PC-9 (cell line): ENCODE measurements at regions not wholly inside any gene's neighbourhood (a gene's known extent, or its start where the extent isn't known, plus 50 kb on each side); places are given as distances from the start of the nearest gene placed in this dataset.

Experiments used
- BruUV-seq: library from RNA; stranded (reverse); fragments of 400-500 nt; replicated peaks from 2 replicates; lab custom pipeline; 2021; lab: Mats Ljungman, UMichigan
- CTCF ChIA-PET: fragments of 300-600 bp; sonication (Branson Sonifier 250); formaldehyde crosslinking; loops from one replicate; lab custom pipeline; 2022; ENCODE audit warnings: antibody characterized with exemption; lab: Charles Lee
- POLR2A ChIA-PET: fragments of 300-600 bp; sonication (Branson Sonifier 250); formaldehyde crosslinking; loops from one replicate; lab custom pipeline; 2022; ENCODE audit warnings: antibody characterized with exemption; ENCODE audit not compliant: unreplicated experiment; lab: Charles Lee
- DNase-seq, 2 experiments: peaks; one replicate each; pipeline versions ENCODE4 v3.0.0 to v3.0.0-alpha.2; 2015 to 2022; ENCODE audit warnings: mixed read lengths in 1 of 2
- H2AFZ ChIP-seq: fragments of 200-600 bp; sonication (generic); 2 replicates; pipeline ENCODE4 v1.8.1; 2017; ENCODE audit warnings: antibody characterized with exemption
- H3F3A ChIP-seq: fragments of 200-600 bp; sonication (generic); 2 replicates; pipeline ENCODE4 v1.8.1; 2017; ENCODE audit warnings: antibody characterized with exemption, mild to moderate bottlenecking, low read depth; ENCODE audit not compliant: insufficient read depth
- H3K27ac ChIP-seq: fragments of 200-600 bp; sonication (generic); 2 replicates; pipeline ENCODE4 v1.6.1; 2016; ENCODE audit warnings: mixed run types
- H3K27me3 ChIP-seq: fragments of 200-600 bp; sonication (generic); 2 replicates; pipeline ENCODE4 v1.6.1; 2016; ENCODE audit warnings: low read depth, mixed run types; ENCODE audit not compliant: insufficient read depth
- H3K36me3 ChIP-seq: fragments of 200-600 bp; sonication (generic); 2 replicates; pipeline ENCODE4 v1.6.1; 2016; ENCODE audit warnings: low read depth, mixed run types
- H3K4me1 ChIP-seq: fragments of 200-600 bp; sonication (generic); replicated peaks from 2 replicates; pipeline ENCODE4 v1.6.1; 2016; ENCODE audit warnings: mixed run types; ENCODE audit not compliant: insufficient read depth
- H3K4me2 ChIP-seq: fragments of 200-600 bp; sonication (generic); 2 replicates; pipeline ENCODE4 v1.6.1; 2017; ENCODE audit warnings: mixed run types
- H3K4me3 ChIP-seq: fragments of 200-600 bp; sonication (generic); 2 replicates; pipeline ENCODE4 v1.6.1; 2016; ENCODE audit warnings: mixed run types
- H3K79me2 ChIP-seq: fragments of 200-600 bp; sonication (generic); 2 replicates; pipeline ENCODE4 v1.6.1; 2017; ENCODE audit warnings: low read depth, mixed run types
- H3K9me2 ChIP-seq: fragments of 200-600 bp; sonication (generic); 2 replicates; pipeline ENCODE4 v1.8.1; 2017; ENCODE audit warnings: mild to moderate bottlenecking; ENCODE audit not compliant: insufficient read depth
- H3K9me3 ChIP-seq: fragments of 200-600 bp; sonication (generic); 2 replicates; pipeline ENCODE4 v1.8.1; 2016; ENCODE audit warnings: low read depth; ENCODE audit not compliant: insufficient read depth
- H4K20me1 ChIP-seq: fragments of 200-600 bp; sonication (generic); 2 replicates; pipeline ENCODE4 v1.8.1; 2017; ENCODE audit not compliant: insufficient read depth
- EZH2 ChIP-seq: fragments of 200-600 bp; sonication (generic); IDR thresholded peaks from 2 replicates; pipeline ENCODE4 v1.8.0; 2017; ENCODE audit warnings: antibody characterized with exemption, low read depth
- intact Hi-C: fragments of 100-400 bp; cut with micrococcal nuclease; formaldehyde crosslinking; loops from one replicate; pipeline ENCODE4 v1.10.0; 2022; ENCODE audit not compliant: unreplicated experiment
- TF ChIP-seq, protein P1 (sequence below): fragments of 200-600 bp; sonication (generic); conservative IDR thresholded peaks from 2 replicates; pipeline ENCODE4 v1.6.1; 2017; ENCODE audit warnings: mixed run types, antibody characterized with exemption, mild to moderate bottlenecking, moderate library complexity

GRCh38 chr21:15566703-15567102, 163.1 kb upstream of the USP25 start:
- DNase-seq = no peak
- Histone ChIP-seq H3K36me3 (no peaks in the 10 kb centered on the region), H2AFZ (no peak overlapping the region), H3K4me3 (no peak overlapping the region), H3K27me3 (no peaks in the 10 kb centered on the region), H3K9me3 (no peaks in the 10 kb centered on the region), H3K4me2 (no peak overlapping the region), H3K79me2 (no peaks in the 10 kb centered on the region), H3F3A (no peaks in the 10 kb centered on the region), H4K20me1 (no peaks in the 10 kb centered on the region), H3K9me2 (no peaks in the 10 kb centered on the region), H3K27ac (no peak overlapping the region), H3K4me1 (no peaks in the 10 kb centered on the region)
- POLR2A ChIA-PET = no interaction called here
- CTCF ChIA-PET = interaction anchor here (0.7 kb wide), 1 partner anchor 1203 kb away, joined by 4 read pairs; no protein-coding TSS in a partner anchor
- TF ChIP-seq EZH2 = no peak
- TF ChIP-seq, protein P1, sequence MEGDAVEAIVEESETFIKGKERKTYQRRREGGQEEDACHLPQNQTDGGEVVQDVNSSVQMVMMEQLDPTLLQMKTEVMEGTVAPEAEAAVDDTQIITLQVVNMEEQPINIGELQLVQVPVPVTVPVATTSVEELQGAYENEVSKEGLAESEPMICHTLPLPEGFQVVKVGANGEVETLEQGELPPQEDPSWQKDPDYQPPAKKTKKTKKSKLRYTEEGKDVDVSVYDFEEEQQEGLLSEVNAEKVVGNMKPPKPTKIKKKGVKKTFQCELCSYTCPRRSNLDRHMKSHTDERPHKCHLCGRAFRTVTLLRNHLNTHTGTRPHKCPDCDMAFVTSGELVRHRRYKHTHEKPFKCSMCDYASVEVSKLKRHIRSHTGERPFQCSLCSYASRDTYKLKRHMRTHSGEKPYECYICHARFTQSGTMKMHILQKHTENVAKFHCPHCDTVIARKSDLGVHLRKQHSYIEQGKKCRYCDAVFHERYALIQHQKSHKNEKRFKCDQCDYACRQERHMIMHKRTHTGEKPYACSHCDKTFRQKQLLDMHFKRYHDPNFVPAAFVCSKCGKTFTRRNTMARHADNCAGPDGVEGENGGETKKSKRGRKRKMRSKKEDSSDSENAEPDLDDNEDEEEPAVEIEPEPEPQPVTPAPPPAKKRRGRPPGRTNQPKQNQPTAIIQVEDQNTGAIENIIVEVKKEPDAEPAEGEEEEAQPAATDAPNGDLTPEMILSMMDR = no peak
- intact Hi-C loops = no loop called here
- no TSS peak for BruUV-seq

- ChIA-PET CTCF (no interaction called here), POLR2A (no interaction called here)
These were observed 162.6 kb upstream of the USP25 start for GRCh38 chr21:15567191-15567590.

GRCh38 chr21:15568516-15568915, 161.3 kb upstream of the USP25 start:
- Histone ChIP-seq H3K9me3 (no peaks in the 10 kb centered on the region), H3F3A (no peaks in the 10 kb centered on the region), H3K27me3 (no peaks in the 10 kb centered on the region), H3K4me1 (no peaks in the 10 kb centered on the region), H3K4me2 (no peak overlapping the region), H2AFZ (no peak overlapping the region), H3K27ac (no peak overlapping the region), H3K9me2 (no peaks in the 10 kb centered on the region), H3K79me2 (no peaks in the 10 kb centered on the region), H3K4me3 (no peak overlapping the region), H3K36me3 (no peaks in the 10 kb centered on the region), H4K20me1 (no peaks in the 10 kb centered on the region)
- intact Hi-C loops = no loop called here
- TF ChIP-seq, protein P1 = no peak
- TF ChIP-seq EZH2 = no peak
- CTCF ChIA-PET = no interaction called here
- POLR2A ChIA-PET = no interaction called here
- BruUV-seq = no TSS peak
- DNase-seq = no peak

More at GRCh38 chr21:15567191-15567590, 162.6 kb upstream of the USP25 start:
- TF ChIP-seq, protein P1 = no peak
- no peak for TF ChIP-seq EZH2
- H3F3A ChIP-seq = no peaks in the 10 kb centered on the region
- intact Hi-C loops = no loop called here
- H3K79me2 ChIP-seq = no peaks in the 10 kb centered on the region
- H3K27me3 ChIP-seq = no peaks in the 10 kb centered on the region
- no peaks in the 10 kb centered on the region for H3K36me3 ChIP-seq
- no peak overlapping the region for H3K27ac ChIP-seq
- no peak overlapping the region for H3K4me2 ChIP-seq
- no peaks in the 10 kb centered on the region for H3K9me3 ChIP-seq
- no peak overlapping the region for H3K4me3 ChIP-seq
- no peaks in the 10 kb centered on the region for H3K9me2 ChIP-seq
- BruUV-seq = no TSS peak
- no peaks in the 10 kb centered on the region for H4K20me1 ChIP-seq
- H2AFZ ChIP-seq = no peak overlapping the region
- DNase-seq = no peak
- H3K4me1 ChIP-seq = no peaks in the 10 kb centered on the region
